PC-9 (cell line): ENCODE measurements at regions not wholly inside any gene's neighbourhood (a gene's known extent, or its start where the extent isn't known, plus 50 kb on each side); places are given as distances from the start of the nearest gene placed in this dataset.

Experiments used
- BruUV-seq: library from RNA; stranded (reverse); fragments of 400-500 nt; replicated peaks from 2 replicates; lab custom pipeline; 2021; lab: Mats Ljungman, UMichigan
- CTCF ChIA-PET: fragments of 300-600 bp; sonication (Branson Sonifier 250); formaldehyde crosslinking; loops from one replicate; lab custom pipeline; 2022; ENCODE audit warnings: antibody characterized with exemption; lab: Charles Lee
- POLR2A ChIA-PET: fragments of 300-600 bp; sonication (Branson Sonifier 250); formaldehyde crosslinking; loops from one replicate; lab custom pipeline; 2022; ENCODE audit warnings: antibody characterized with exemption; ENCODE audit not compliant: unreplicated experiment; lab: Charles Lee
- DNase-seq, 2 experiments: peaks; one replicate each; pipeline versions ENCODE4 v3.0.0 to v3.0.0-alpha.2; 2015 to 2022; ENCODE audit warnings: mixed read lengths in 1 of 2
- H2AFZ ChIP-seq: fragments of 200-600 bp; sonication (generic); 2 replicates; pipeline ENCODE4 v1.8.1; 2017; ENCODE audit warnings: antibody characterized with exemption
- H3F3A ChIP-seq: fragments of 200-600 bp; sonication (generic); 2 replicates; pipeline ENCODE4 v1.8.1; 2017; ENCODE audit warnings: antibody characterized with exemption, mild to moderate bottlenecking, low read depth; ENCODE audit not compliant: insufficient read depth
- H3K27ac ChIP-seq: fragments of 200-600 bp; sonication (generic); 2 replicates; pipeline ENCODE4 v1.6.1; 2016; ENCODE audit warnings: mixed run types
- H3K27me3 ChIP-seq: fragments of 200-600 bp; sonication (generic); 2 replicates; pipeline ENCODE4 v1.6.1; 2016; ENCODE audit warnings: low read depth, mixed run types; ENCODE audit not compliant: insufficient read depth
- H3K36me3 ChIP-seq: fragments of 200-600 bp; sonication (generic); 2 replicates; pipeline ENCODE4 v1.6.1; 2016; ENCODE audit warnings: low read depth, mixed run types
- H3K4me1 ChIP-seq: fragments of 200-600 bp; sonication (generic); replicated peaks from 2 replicates; pipeline ENCODE4 v1.6.1; 2016; ENCODE audit warnings: mixed run types; ENCODE audit not compliant: insufficient read depth
- H3K4me2 ChIP-seq: fragments of 200-600 bp; sonication (generic); 2 replicates; pipeline ENCODE4 v1.6.1; 2017; ENCODE audit warnings: mixed run types
- H3K4me3 ChIP-seq: fragments of 200-600 bp; sonication (generic); 2 replicates; pipeline ENCODE4 v1.6.1; 2016; ENCODE audit warnings: mixed run types
- H3K79me2 ChIP-seq: fragments of 200-600 bp; sonication (generic); 2 replicates; pipeline ENCODE4 v1.6.1; 2017; ENCODE audit warnings: low read depth, mixed run types
- H3K9me2 ChIP-seq: fragments of 200-600 bp; sonication (generic); 2 replicates; pipeline ENCODE4 v1.8.1; 2017; ENCODE audit warnings: mild to moderate bottlenecking; ENCODE audit not compliant: insufficient read depth
- H3K9me3 ChIP-seq: fragments of 200-600 bp; sonication (generic); 2 replicates; pipeline ENCODE4 v1.8.1; 2016; ENCODE audit warnings: low read depth; ENCODE audit not compliant: insufficient read depth
- H4K20me1 ChIP-seq: fragments of 200-600 bp; sonication (generic); 2 replicates; pipeline ENCODE4 v1.8.1; 2017; ENCODE audit not compliant: insufficient read depth
- EZH2 ChIP-seq: fragments of 200-600 bp; sonication (generic); IDR thresholded peaks from 2 replicates; pipeline ENCODE4 v1.8.0; 2017; ENCODE audit warnings: antibody characterized with exemption, low read depth
- intact Hi-C: fragments of 100-400 bp; cut with micrococcal nuclease; formaldehyde crosslinking; loops from one replicate; pipeline ENCODE4 v1.10.0; 2022; ENCODE audit not compliant: unreplicated experiment
- TF ChIP-seq, protein P1 (sequence below): fragments of 200-600 bp; sonication (generic); conservative IDR thresholded peaks from 2 replicates; pipeline ENCODE4 v1.6.1; 2017; ENCODE audit warnings: mixed run types, antibody characterized with exemption, mild to moderate bottlenecking, moderate library complexity

DNA sequence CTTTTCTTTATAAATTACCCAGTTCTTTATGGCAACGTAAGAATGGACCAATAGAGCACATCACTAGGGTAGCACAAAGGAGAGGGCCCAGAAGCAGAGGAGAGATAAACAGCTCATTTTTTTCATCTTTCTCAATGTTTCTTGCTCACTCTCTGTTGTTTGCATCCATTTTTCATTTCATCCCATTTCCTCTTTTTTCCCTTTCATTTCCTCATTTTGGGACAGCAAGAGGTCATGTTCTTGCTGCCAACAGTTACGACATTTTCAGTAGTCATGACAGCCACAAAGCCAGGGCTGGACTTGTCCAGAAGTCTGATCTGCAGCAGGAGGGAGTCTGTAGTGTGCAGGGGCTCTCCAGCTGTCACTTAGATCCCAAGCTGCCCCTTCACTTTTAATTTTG is 52.7 kb upstream of the CYP1B1 start:
- no peak overlapping the region for H2AFZ ChIP-seq
- H3K27me3 ChIP-seq = no peaks in the 10 kb centered on the region
- intact Hi-C loops = no loop called here
- ChIA-PET CTCF (no interaction called here), POLR2A (no interaction called here)
- H3K9me3 ChIP-seq = peaks cover 14% of the 10 kb centered on the region
- H3K27ac ChIP-seq = no peak overlapping the region
- TF ChIP-seq, protein P1, sequence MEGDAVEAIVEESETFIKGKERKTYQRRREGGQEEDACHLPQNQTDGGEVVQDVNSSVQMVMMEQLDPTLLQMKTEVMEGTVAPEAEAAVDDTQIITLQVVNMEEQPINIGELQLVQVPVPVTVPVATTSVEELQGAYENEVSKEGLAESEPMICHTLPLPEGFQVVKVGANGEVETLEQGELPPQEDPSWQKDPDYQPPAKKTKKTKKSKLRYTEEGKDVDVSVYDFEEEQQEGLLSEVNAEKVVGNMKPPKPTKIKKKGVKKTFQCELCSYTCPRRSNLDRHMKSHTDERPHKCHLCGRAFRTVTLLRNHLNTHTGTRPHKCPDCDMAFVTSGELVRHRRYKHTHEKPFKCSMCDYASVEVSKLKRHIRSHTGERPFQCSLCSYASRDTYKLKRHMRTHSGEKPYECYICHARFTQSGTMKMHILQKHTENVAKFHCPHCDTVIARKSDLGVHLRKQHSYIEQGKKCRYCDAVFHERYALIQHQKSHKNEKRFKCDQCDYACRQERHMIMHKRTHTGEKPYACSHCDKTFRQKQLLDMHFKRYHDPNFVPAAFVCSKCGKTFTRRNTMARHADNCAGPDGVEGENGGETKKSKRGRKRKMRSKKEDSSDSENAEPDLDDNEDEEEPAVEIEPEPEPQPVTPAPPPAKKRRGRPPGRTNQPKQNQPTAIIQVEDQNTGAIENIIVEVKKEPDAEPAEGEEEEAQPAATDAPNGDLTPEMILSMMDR = no peak
- TF ChIP-seq EZH2 = no peak
- no peaks in the 10 kb centered on the region for H3K4me1 ChIP-seq
- H3K79me2 ChIP-seq = no peaks in the 10 kb centered on the region
- H3K4me2 ChIP-seq = no peak overlapping the region
- no peaks in the 10 kb centered on the region for H4K20me1 ChIP-seq
- H3K4me3 ChIP-seq = no peak overlapping the region
- H3K9me2 ChIP-seq = 0 out of 2 replicates have a peak, but pooled peaks cover 4% of the 10 kb centered on the region
- no peaks in the 10 kb centered on the region for H3K36me3 ChIP-seq
- DNase-seq = no peak
- BruUV-seq = no TSS peak
- no peaks in the 10 kb centered on the region for H3F3A ChIP-seq

DNA sequence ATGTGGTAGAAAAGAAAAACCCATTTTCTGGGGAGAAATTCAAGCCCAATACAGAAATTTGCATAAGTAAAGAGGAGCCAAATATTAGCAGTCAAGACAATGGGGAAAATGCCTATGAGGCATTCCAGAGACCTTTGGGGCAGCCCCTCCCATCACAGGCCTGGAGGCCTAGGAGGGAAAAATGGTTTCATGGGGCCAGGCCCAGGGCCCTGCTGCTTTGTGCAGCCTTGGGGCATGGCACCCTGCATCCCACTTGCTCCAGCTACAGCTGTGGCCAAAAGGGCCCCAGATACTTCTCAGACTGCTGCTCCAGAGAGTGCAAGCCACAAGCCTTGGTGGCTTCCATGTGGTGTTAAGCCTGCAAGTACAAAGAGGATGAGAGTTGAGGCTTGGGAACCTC is 51.3 kb upstream of the CYP1B1 start:
- CTCF ChIA-PET = no interaction called here
- Histone ChIP-seq H2AFZ (no peak overlapping the region), H3K27me3 (no peaks in the 10 kb centered on the region), H3K4me3 (no peak overlapping the region), H3K36me3 (no peaks in the 10 kb centered on the region), H3K9me2 (0 out of 2 replicates have a peak, but pooled peaks cover 4% of the 10 kb centered on the region), H3K4me2 (no peak overlapping the region), H3K9me3 (peaks cover 14% of the 10 kb centered on the region), H3F3A (no peaks in the 10 kb centered on the region), H3K27ac (no peak overlapping the region), H3K79me2 (no peaks in the 10 kb centered on the region), H4K20me1 (no peaks in the 10 kb centered on the region), H3K4me1 (no peaks in the 10 kb centered on the region)
- no peak for TF ChIP-seq EZH2
- TF ChIP-seq, protein P1 = no peak
- DNase-seq = no peak
- no TSS peak for BruUV-seq
- intact Hi-C loops = no loop called here
- POLR2A ChIA-PET = no interaction called here

DNA sequence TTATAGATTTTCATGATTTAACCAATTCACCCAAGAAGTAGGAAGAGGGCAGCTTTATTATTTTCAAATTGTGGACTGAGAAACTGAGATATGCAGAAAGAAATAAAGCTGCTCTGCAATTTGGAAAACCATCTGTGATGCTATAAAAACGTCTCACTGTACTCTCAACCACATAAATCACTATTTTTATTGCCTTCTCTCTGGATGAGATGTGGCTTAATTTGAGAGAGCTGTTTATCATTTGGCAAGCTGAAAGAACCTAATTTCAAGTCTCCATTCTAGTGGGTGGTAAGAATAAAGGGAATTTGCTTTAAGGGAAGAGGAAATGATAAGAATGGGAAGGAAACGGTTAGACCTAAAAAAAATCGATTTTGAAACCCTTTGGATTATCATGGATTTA is 49.9 kb upstream of the CYP1B1 start:
- POLR2A ChIA-PET = interaction anchor here (0.5 to 0.7 kb wide), 2 partner anchors 23 to 165 kb away, joined by 8 to 39 read pairs; no protein-coding TSS in a partner anchor
- Histone ChIP-seq H2AFZ (no peak overlapping the region), H3K27me3 (no peaks in the 10 kb centered on the region), H4K20me1 (no peaks in the 10 kb centered on the region), H3K4me1 (no peaks in the 10 kb centered on the region), H3K27ac (no peak overlapping the region), H3K79me2 (no peaks in the 10 kb centered on the region), H3K4me3 (no peak overlapping the region), H3K4me2 (no peak overlapping the region), H3F3A (no peaks in the 10 kb centered on the region), H3K36me3 (no peaks in the 10 kb centered on the region), H3K9me3 (peaks cover 14% of the 10 kb centered on the region), H3K9me2 (0 out of 2 replicates have a peak, but pooled peaks cover 4% of the 10 kb centered on the region)
- BruUV-seq = no TSS peak
- intact Hi-C loops = no loop called here
- no peak for DNase-seq
- TF ChIP-seq, protein P1 = no peak
- no peak for TF ChIP-seq EZH2
- CTCF ChIA-PET = no interaction called here
